HG03432 (cell line): ENCODE measurements at regions not wholly inside any gene's neighbourhood (a gene's known extent, or its start where the extent isn't known, plus 50 kb on each side); places are given as distances from the start of the nearest gene placed in this dataset.
A peak's percentile ranks its signal among the peaks of the same experiment; 100 is the strongest.
"Not testable (repeated sequence)": the region's sequence is repeated elsewhere in the genome, so short reads cannot be mapped to it uniquely, and the experiment has no call there.

ENCODE experiments used
- ATAC-seq: cut with Tn5 transposase; IDR thresholded peaks from one replicate; pipeline ENCODE4 v1.9.1; 2021; ENCODE audit warnings: mild to moderate bottlenecking, moderate library complexity; ENCODE audit not compliant: unreplicated experiment

DNA sequence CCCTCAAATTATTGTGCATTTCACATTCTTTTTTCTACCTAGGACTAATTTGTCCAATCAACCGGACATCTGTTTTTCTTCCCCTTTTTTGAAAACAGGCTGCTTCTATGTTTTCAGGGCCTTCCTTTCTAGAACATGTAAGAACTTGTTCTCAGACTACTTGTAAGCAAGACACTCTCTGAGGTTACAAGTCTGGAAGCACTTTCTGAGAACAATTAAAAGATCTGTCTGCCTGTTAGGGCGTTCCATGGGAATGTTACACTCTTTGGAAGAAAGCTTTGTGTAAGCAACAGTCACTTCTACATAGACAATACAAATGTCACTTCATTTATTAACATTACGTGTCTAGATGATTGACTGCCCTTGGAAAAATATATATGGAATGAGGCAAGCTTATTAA is 50.9 kb upstream of the HSPB3 start:
- no peak for ATAC-seq

DNA sequence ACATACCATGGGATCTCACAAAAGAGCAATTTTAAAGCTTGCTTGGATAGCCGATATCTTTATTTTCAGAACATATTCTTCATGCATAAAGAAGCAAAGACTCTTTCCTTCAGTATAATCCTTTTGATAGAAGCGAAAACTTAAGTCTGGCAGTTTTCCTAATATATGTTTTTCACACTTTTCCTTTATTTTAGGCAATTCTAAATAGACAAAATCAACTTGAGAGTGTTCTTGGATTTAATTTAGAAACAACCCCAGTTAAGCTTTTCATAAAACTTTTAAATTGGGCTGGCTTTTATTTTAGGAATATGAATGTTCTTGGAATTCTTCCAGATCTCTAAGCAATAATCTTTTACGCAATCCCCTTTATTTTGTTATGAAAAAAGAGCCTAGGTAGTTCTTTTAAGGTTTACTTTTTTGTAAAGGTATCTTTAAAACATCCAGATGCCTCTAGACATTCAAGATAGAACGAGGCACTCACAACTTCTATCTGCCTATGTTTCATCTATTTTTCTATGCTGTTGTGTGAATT is 51.5 kb upstream of the HSPB3 start:
- no peak for ATAC-seq

DNA sequence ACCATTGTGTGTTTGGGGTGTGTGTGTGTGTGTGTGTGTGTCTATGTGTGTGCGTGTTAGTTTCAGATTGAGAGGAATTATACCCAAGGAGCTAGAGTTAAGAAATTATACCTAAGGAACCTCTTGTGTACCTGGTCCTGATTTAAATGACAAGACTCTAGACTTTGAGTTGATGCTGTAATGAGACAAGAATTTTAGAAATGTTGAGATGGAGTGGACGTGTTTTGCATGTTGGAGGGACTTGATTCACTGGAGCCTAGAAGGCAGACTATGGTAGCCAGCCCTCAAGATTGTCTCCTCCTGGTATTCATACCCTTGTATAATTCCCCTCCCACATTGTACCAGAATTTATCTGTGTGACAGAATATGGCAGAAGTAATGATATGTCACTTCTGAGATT is 52.4 kb upstream of the HSPB3 start:
- ATAC-seq = no peak

DNA sequence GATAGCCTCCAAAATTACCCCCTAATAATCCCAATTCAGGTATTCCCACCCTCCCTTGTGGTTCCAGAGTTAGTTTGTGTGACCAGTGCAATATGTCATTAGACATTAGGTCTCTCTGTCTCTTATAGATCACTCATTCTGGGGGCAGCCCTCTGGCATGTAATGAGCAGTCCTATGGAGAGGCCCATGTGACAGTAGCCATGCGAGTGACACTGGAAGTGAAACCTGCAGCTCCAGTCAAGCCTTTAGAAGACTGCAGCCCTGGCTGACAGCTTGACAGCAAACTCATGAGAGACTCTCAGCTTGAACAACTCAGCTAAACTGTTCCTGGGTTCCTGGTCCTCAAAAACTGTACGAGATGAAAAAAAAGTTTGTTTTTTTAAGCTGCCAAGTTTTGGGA is 54.0 kb upstream of the HSPB3 start:
- ATAC-seq = peak; percentile 92

DNA sequence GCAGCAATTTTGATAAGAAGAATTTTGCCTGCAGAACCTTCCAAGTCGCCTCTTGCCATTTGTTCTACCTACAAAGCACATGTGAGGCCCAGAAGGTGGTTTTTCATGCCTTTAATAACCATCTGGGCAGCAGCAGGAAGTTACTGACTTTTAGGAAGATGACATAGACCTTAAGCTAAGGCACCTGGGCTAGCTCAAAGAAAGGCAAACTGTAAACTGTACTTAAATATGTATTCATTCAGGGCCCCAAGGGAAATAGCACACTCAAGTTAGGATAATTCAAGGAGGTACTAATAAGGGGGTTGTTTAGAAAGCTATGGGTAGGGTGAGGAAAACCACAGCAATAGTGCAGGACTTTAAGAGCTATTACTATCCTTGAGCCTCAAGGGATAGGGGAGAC is 57.3 kb upstream of the HSPB3 start:
- no peak for ATAC-seq

DNA sequence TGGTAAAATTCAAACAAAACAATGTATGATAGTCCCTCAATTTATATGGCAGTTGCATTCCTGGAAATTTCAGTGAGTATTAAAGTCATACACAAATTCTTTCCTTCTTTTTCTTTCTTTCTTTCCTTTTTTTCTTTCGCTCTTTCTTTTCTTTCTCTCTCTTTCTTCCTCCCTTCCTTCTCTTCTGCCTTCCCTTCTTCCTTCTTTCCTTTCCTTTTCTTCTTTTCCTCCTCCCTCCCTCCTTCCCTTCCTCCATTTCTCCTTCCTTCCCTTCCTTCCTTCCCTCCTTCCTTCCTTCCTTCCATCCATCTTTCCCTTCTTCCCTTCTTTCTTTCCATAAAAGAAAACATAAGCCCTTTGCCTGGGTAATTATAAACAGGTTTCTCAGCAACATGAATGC is 58.1 kb upstream of the HSPB3 start:
- no peak for ATAC-seq

DNA sequence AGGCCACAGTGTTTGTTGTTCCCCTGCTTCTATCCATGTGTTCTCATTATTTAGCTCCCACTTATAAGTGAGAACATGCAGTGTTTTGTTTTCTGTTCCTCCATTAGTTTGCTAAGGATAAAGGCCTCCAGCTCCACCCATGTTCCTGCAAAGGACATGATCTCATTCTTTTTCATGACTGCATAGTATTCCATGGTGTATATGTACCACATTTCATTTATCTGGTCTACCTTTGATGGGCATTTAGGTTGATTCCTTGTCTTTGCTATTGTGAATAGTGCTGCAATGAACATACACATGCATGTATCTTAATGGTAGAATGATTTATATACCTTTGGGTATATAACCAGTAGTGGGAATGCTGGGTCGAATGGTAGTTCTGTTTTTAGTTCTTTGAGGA is 62.5 kb upstream of the HSPB3 start:
- not testable (repeated sequence) for ATAC-seq

DNA sequence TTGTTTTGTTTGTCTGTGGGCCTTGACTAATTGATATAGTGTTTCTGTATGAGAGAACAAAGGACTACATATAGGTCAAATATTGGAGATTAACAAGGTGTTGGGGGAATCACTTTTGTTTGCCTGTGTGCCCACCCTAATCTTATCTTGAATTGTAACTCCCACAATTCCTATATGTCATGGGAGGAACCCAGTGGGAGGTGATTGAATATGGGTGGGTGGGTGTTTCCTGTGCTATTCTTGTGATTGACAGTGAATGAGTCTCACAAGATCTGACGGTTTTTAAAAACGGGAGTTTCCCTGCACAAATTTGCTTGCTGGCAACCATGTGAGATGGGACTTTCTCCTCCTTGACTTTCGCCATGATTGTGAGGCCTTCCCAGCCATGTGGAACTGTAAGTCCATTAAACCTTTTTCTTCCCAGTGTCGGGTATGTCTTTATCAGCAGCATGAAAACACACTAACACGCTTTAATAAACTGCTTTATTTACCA is 64.9 kb upstream of the HSPB3 start:
- peak; percentile 61 for ATAC-seq

DNA sequence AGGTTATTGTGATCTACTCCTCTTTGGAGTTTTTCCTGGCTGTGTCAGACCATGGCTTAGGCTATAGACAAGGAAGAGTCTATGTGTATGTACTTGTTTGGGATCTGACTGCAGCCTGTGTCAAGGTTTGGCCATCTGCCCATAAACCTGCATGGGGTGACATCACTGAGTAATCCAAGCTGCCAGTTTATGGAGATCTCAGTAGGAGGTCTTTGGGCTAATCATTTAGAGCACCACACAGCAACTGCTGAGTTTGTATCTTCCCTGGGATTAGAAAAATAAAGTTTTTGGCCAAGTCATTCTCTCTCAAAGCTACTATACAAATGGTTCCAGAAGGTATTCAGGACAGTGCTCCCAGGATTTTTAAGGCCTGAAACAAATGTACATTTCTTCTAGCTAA is 65.5 kb upstream of the HSPB3 start:
- peak; percentile 10 for ATAC-seq

DNA sequence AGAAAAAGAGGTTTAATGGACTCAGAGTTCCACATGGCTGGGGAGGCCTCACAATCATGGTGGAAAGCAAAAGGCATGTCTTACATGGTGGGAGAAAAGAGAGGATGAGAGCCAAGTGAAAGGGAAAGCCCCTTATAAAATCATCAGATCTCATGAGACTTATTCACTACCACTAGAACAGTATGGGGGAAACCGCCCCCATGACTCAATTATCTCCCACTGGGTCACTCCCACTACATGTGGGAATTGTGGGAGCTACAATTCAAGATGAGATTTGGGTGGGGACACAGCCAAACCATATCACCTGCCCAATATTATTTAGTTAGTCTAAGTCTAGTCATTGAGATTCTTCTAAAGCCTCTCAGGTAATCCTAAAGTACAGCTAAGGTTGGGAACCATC is 66.1 kb upstream of the HSPB3 start:
- not testable (repeated sequence) for ATAC-seq

DNA sequence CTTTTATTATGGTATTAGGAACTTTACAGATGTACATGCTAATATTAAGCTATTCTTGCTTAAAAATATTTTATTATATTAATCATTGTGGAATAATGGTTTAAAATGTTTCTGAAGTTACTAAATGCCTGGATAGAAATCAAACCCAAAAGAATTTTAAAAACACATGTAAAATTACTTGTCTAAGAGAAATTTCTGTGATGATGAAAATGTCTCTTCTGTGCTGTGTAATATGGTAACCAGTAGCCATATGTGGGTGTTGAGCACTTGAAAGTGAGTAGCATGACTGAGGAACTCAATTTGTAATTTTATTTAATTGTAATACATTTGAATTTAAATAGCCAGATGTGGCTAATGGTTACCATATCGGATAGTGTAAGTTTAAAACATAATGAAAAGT is 66.7 kb upstream of the HSPB3 start:
- ATAC-seq = no peak

DNA sequence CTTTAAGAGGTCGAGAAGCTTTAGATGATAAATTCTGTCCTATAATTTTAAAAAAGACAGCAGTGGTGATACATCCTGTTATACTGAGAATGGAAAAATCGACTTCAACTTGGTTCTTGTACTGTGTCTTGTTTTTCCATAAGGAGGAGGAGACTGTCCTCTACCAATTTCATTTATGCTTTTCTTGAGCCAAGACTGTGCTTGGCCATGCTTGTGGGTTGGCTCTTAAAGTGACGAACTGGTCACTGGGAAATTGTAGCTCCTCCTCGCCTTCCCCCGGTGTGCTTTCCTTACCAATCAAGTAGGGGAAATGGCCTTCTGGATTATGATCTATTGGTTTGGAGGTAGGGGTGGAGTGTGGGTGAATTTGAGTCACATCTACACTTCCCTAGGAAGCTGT is 67.1 kb upstream of the HSPB3 start:
- no peak for ATAC-seq

DNA sequence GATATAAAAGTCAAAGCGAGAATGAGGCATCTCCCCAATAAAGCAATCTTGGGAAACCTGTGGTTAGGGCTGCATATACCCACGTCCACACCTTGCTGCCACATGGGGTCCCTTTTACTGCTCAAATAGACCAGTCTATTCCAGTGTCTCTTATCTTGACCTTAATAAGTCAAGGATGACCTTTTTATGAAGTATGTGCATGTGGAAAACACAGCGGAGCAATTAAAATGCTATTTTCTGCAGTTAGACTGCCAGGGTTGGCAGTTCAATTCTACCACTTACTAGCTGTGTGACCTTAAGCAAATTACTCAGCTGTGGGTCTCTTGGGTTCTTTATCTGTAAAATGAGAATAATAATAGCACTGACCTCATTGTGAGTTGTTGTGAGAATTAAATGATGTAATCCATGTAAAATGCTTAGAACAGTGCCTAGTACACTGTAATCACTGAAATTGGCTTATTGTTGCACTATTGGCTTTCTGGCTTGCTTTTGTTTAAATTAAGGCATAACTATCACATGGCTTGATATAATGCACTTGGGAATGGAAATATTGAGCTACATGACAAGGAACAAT is 67.8 kb upstream of the HSPB3 start:
- ATAC-seq = no peak

DNA sequence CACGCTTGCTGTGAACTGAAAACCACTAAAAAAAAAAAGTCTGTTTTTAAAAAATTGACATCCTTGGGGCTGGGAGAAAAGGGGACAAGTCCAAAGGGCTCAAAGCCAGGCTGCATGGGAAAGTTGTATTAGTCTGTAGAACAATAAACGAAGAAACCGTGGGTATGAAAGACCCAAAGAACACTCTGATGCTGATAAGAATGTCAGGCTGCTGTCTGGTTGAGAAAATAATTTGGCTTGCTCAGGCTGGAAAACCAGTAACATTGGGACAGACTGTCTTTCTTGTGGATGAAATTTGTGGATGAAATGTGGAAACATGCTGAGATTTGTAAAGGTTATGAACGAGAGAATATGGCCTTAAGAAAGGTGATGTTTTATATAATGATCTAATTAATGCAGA is 68.5 kb upstream of the HSPB3 start:
- no peak for ATAC-seq

DNA sequence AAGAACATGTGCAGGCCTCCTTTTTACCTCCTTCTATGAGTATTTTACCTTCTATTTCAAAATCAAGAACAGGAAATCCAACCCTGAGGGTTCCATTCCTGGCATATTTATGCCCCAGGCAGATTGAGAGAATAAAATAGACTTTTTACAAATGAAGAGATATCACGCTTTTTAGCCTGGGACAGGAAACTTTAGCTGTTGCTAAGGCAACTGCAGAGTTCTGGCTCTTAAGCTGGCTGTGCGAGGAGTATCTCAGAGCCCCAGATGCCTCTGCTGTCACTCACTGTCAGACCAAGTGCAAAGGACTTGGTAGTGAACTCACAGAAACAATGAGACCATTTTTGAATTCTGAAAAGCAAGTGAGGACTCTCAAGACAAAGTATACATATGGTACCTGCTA is 69.5 kb upstream of the HSPB3 start:
- no peak for ATAC-seq

DNA sequence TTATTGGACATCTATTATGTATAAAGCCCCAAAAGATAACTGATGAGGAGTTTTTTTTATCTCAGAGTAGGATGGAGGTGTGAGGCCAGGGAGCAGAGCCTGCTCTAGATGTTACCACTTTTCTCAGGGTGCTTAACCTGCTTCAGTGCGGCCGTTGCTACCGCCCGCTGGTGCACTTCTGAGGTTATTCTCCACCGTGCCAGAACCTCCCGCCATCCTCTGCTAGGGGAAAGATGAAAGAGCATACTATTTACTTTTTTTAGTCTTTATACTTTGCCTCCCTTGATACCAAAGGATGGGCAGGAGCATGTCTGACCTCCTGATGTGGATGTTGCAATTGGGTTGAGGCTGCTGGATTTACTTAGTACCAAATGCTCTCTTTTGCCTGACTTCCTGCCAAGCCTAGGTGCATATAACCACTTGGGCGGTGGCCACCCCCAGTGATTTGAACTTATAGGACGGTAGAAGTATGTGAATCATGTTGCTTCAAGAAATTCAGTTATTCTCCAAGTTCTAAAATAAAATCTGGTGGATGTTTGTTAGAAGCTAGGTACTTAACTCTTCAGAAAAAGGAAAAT is 71.1 kb upstream of the HSPB3 start:
- no peak for ATAC-seq

DNA sequence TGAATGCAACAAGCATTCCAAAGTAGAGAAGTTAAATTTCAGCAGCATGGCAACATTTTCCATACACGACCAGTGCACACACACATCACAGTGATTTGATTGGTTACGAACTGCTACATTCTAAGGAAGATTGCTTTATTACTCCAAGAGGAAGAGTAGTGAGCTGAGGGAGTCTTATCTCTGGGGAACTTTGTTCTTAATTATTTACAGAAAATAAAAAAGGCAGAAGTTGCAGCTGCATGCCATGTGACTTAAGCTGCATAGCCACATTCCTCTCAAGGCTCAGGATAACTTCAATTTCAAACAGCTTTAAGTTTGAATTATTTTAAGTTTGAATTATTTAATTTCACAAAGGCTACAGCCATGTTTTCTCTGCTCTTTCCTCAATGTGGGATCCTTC is 71.6 kb upstream of the HSPB3 start:
- ATAC-seq = no peak

DNA sequence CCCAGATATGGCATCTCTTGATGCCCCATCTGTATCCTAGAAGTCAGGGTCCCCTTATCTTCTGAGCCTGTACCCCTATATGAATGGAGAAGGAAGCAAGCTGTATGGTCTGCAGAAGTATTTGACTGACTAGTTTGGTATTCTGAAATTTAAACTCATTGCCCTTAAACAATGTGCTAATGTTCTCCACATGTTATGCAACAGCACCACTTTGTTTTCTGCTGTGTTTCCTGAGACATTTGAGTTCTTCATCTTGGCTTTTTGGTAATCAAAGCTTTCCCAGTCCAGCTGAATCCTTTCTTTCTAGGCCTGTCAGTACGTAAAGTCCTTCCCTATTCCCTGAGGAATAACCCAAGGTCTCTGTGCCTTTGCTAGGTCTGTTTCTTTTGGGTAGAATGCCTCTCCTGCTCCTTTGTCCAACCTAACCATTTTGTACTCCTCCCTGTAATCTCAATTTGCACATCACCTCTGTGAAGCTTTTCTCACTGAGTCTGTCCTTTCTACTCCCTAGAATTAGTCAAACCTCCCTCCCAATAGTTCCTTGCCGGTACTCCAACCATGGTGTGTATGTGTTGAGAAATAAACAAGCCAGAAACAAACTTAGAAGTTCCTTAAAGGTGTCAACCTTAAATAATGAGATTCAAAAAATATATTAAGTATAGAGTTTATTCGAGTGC is 72.1 kb upstream of the HSPB3 start:
- no peak for ATAC-seq

DNA sequence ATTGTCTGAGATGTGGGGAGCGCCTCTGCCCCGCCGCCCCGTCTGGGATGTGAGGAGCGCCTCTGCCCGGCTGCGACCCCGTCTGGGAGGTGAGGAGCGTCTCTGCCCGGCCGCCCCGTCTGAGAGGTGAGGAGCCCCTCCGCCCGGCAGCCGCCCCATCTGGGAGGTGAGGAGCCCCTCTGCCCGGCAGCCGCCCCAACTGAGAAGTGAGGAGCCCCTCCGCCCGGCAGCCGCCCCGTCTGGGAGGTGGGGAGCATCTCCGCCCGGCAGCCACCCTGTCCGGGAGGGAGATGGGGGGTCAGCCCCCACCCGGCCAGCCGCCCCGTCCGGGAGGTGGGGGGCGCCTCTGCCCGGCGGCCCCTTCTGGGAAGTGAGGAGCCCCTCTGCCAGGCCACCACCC is 70.9 kb upstream of the ARL15 start:
- ATAC-seq = not testable (repeated sequence)

DNA sequence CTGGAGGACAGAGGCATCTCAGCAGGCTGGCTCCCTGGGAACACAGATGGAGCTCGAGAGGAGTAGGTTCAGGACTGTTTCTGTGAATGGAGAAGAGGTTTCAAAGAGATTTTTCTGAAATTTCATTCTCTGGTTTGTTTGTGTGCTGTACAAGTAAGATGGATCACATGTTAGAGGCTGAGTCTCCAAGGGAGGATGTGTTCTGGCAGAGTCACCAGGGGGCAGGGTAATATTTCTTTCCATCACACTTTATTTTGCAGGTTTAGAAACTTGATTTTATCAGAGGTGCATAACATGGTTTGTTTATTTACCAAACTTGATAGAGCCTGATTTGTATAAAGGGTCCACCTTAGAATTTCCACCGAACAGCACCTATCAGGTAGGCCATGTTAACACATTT is 69.2 kb upstream of the ARL15 start:
- ATAC-seq = no peak

DNA sequence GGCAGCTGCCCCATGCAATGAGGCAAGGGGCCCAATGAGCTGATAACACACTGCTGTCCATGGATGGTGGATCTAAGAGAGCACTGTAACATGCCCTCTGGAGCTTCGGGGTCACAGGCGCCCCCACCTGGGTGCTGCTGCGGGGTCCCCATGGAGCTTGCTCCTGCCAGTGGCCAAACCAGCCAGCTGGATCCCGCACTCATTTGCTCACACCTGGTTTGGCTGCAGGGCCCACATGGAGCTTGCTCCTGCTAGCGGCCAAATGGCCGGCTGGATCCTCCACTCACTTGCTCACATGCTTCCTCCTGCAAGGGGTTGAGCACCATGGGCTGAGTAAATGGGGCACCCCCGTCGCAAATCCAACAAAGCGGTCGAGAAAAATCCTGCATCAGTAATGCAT is 68.3 kb upstream of the ARL15 start:
- no peak for ATAC-seq

DNA sequence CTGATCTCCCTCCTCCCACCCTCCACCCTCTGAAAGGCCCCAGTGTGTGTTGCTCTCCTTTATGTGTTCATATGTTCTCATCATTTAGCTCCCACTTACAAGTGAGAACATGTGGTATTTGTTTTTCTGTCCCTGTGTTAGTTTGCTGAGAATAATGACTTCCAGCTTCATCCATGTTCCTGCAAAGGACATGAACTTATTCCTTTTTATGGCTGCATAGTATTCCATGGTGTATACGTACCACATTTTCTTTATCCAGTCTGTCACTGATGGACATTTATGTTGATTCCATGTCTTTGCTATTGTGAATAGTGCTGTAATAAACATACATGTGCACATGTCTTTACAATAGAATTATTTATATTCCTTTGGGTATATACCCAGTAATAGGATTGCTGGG is 67.0 kb upstream of the ARL15 start:
- ATAC-seq = not testable (repeated sequence)
